IMR-90 (cell line): ENCODE measurements at regions not wholly inside any gene's neighbourhood (a gene's known extent, or its start where the extent isn't known, plus 50 kb on each side); places are given as distances from the start of the nearest gene placed in this dataset.

Experiments used
- ATAC-seq: fragments of 200-7000 bp; cut with Tn5 transposase; 2 replicates; pipeline ENCODE4 v1.9.1; 2020; ENCODE audit warnings: low read depth, mild to moderate bottlenecking, moderate library complexity
- BruUV-seq: library from RNA; stranded (reverse); fragments of 400-500 nt; replicated peaks from 2 replicates; lab custom pipeline; 2021; lab: Mats Ljungman, UMichigan
- CTCF ChIA-PET: fragments of 300-600 bp; formaldehyde crosslinking; extraction: SDS; loops from one replicate; lab custom pipeline; 2021; ENCODE audit warnings: antibody characterized with exemption; lab: Yijun Ruan, JAX
- POLR2A ChIA-PET: fragments of 300-600 bp; sonication (Branson Sonifier 250); formaldehyde crosslinking; loops from one replicate; lab custom pipeline; 2022; ENCODE audit warnings: antibody characterized with exemption; ENCODE audit not compliant: unreplicated experiment; lab: Charles Lee
- DNase-seq: peaks from one replicate; pipeline ENCODE4 v3.0.0; 2013
- H2AFZ ChIP-seq: replicated peaks from 2 replicates; pipeline ENCODE3; 2013; ENCODE audit warnings: low read length, mild to moderate bottlenecking; ENCODE audit not compliant: poor library complexity
- H2AK5ac ChIP-seq: 2 replicates; pipeline ENCODE4 v1.6.1; 2013; ENCODE audit warnings: low read depth, low read length, inconsistent platforms
- H2AK9ac ChIP-seq: replicated peaks from 2 replicates; pipeline ENCODE3; 2013; ENCODE audit warnings: mild to moderate bottlenecking, low read depth, low read length, moderate library complexity; ENCODE audit not compliant: poor library complexity
- H2BK120ac ChIP-seq: 2 replicates; pipeline ENCODE4 v1.6.1; 2013; ENCODE audit warnings: low read depth, low read length, inconsistent platforms
- H2BK15ac ChIP-seq: 3 replicates; pipeline ENCODE4 v1.6.1; 2013; ENCODE audit warnings: low read depth, low read length, inconsistent platforms
- H2BK20ac ChIP-seq: 2 replicates; pipeline ENCODE4 v1.6.1; 2013; ENCODE audit warnings: low read depth, mild to moderate bottlenecking, inconsistent platforms, low read length, moderate library complexity
- H2BK5ac ChIP-seq: 2 replicates; pipeline ENCODE4 v1.6.1; 2013; ENCODE audit warnings: mild to moderate bottlenecking, low read depth, low read length, inconsistent platforms; ENCODE audit not compliant: poor library complexity, severe bottlenecking
- H3K14ac ChIP-seq: replicated peaks from 2 replicates; pipeline ENCODE4 v1.6.1; 2013; ENCODE audit warnings: low read depth, low read length, inconsistent platforms
- H3K18ac ChIP-seq: 2 replicates; pipeline ENCODE4 v1.6.1; 2013; ENCODE audit warnings: low read depth, low read length, control low read depth
- H3K23ac ChIP-seq: 2 replicates; pipeline ENCODE4 v1.6.1; 2013; ENCODE audit warnings: low read depth, low read length, inconsistent platforms
- H3K27ac ChIP-seq: 2 replicates; pipeline ENCODE4 v1.5.1; 2013; ENCODE audit warnings: mild to moderate bottlenecking, control low read depth, low read length; ENCODE audit not compliant: insufficient read depth
- H3K27me3 ChIP-seq: 2 replicates; pipeline ENCODE4 v1.6.1; 2013; ENCODE audit warnings: low read length; ENCODE audit not compliant: control insufficient read depth, insufficient read depth
- H3K36me3 ChIP-seq: 2 replicates; pipeline ENCODE4 v1.6.1; 2013; ENCODE audit warnings: low read length, mixed read lengths; ENCODE audit not compliant: control insufficient read depth, insufficient read depth
- H3K4ac ChIP-seq: 2 replicates; pipeline ENCODE4 v1.6.1; 2013; ENCODE audit warnings: low read depth, low read length, inconsistent platforms
- H3K4me1 ChIP-seq: 2 replicates; pipeline ENCODE4 v1.6.1; 2013; ENCODE audit warnings: low read length, mixed read lengths; ENCODE audit not compliant: control insufficient read depth, insufficient read depth
- H3K4me2 ChIP-seq: 2 replicates; pipeline ENCODE4 v1.6.1; 2013; ENCODE audit warnings: low read depth, mild to moderate bottlenecking, control low read depth, low read length, moderate library complexity
- H3K4me3 ChIP-seq: 2 replicates; pipeline ENCODE4 v1.5.1; 2013; ENCODE audit warnings: low read depth, mild to moderate bottlenecking, control low read depth, low read length, moderate library complexity; ENCODE audit not compliant: insufficient read depth
- H3K56ac ChIP-seq: 2 replicates; pipeline ENCODE4 v1.6.1; 2013; ENCODE audit warnings: low read length, inconsistent platforms; ENCODE audit not compliant: insufficient read depth; ENCODE audit errors: extremely low read depth
- H3K79me1 ChIP-seq, 2 experiments: 2 replicates each; pipeline ENCODE4 v1.6.1; 2013; ENCODE audit warnings: low read length in 2 of 2, inconsistent platforms in 1 of 2, low read depth in 1 of 2
- H3K9ac ChIP-seq: 2 replicates; pipeline ENCODE4 v1.6.1; 2013; ENCODE audit warnings: low read depth, low read length, control low read depth
- H3K9me1 ChIP-seq: 2 replicates; pipeline ENCODE4 v1.6.1; 2013; ENCODE audit warnings: low read length, inconsistent platforms; ENCODE audit not compliant: insufficient read depth
- H3K9me3 ChIP-seq: 2 replicates; pipeline ENCODE4 v1.6.1; 2013; ENCODE audit warnings: low read length; ENCODE audit not compliant: control insufficient read depth, insufficient read depth
- H4K20me1 ChIP-seq: 2 replicates; pipeline ENCODE4 v1.6.1; 2013; ENCODE audit warnings: low read length, inconsistent platforms; ENCODE audit not compliant: insufficient read depth
- H4K5ac ChIP-seq: 2 replicates; pipeline ENCODE4 v1.6.1; 2013; ENCODE audit warnings: mild to moderate bottlenecking, low read depth, low read length, control low read depth
- H4K8ac ChIP-seq, 2 experiments: 2 replicates each; pipeline ENCODE4 v1.6.1; 2013; ENCODE audit warnings: low read depth in 2 of 2, low read length in 2 of 2, control low read depth in 1 of 2, inconsistent platforms in 1 of 2
- H4K91ac ChIP-seq: 2 replicates; pipeline ENCODE4 v1.6.1; 2013; ENCODE audit warnings: low read depth, low read length, inconsistent platforms; ENCODE audit not compliant: insufficient read depth
- BHLHE40 ChIP-seq: fragments of 150-350 bp; IDR thresholded peaks from 2 replicates; pipeline ENCODE4 v1.6.1; 2016; ENCODE audit warnings: mild to moderate bottlenecking, low read depth, low read length
- CHD1 ChIP-seq: IDR thresholded peaks from 2 replicates; pipeline ENCODE4 v1.6.1; 2012; ENCODE audit warnings: low read depth, low read length, improper control_type of control experiment
- MAZ ChIP-seq: IDR thresholded peaks from 2 replicates; pipeline ENCODE4 v1.6.1; 2012; ENCODE audit warnings: low read depth, mild to moderate bottlenecking, low read length, improper control_type of control experiment, moderate library complexity, borderline replicate concordance
- MXI1 ChIP-seq: IDR thresholded peaks from 2 replicates; pipeline ENCODE4 v1.6.1; 2012; ENCODE audit warnings: low read depth, mild to moderate bottlenecking, low read length, moderate library complexity, borderline replicate concordance
- RAD21 ChIP-seq: IDR thresholded peaks from 2 replicates; pipeline ENCODE4 v1.6.1; 2012; ENCODE audit warnings: low read length, improper control_type of control experiment
- RCOR1 ChIP-seq: IDR thresholded peaks from 2 replicates; pipeline ENCODE4 v1.6.1; 2012; ENCODE audit warnings: mild to moderate bottlenecking, low read length, improper control_type of control experiment; ENCODE audit not compliant: insufficient replicate concordance
- RFX5 ChIP-seq: IDR thresholded peaks from 2 replicates; pipeline ENCODE4 v1.8.0; 2012; ENCODE audit warnings: low read depth, mild to moderate bottlenecking, low read length, moderate library complexity
- USF2 ChIP-seq: fragments of 150-350 bp; IDR thresholded peaks from 2 replicates; pipeline ENCODE4 v1.6.1; 2017; ENCODE audit warnings: mild to moderate bottlenecking, antibody characterized with exemption, low read length, low read depth
- WGBS, 2 experiments: methylation state at CpG; one replicate each; pipeline versions ENCODE4 v1.1.5 to v1.1.7; 2013; ENCODE audit warnings: missing lambda C conversion rate in 2 of 2; ENCODE audit not compliant: insufficient read length in 1 of 2; ENCODE audit errors: extremely low coverage in 2 of 2; 5-methylcytosine and 5-hydroxymethylcytosine counted together
- dilution Hi-C: fragments of 300-500 bp; cut with HindIII; formaldehyde crosslinking; loops from one replicate; pipeline ENCODE4 v1.14.3; 2018; ENCODE audit warnings: low sequenced_read_pairs; ENCODE audit not compliant: unreplicated experiment
- in situ Hi-C: fragments of 300-500 bp; cut with MboI; formaldehyde crosslinking; loops from 3 replicates; pipeline ENCODE4 v1.14.3; 2019; ENCODE audit warnings: low sequenced_read_pairs, inconsistent platforms, mixed read lengths
- intact Hi-C: fragments of 100-400 bp; cut with micrococcal nuclease; formaldehyde crosslinking; loops from 2 replicates; pipeline ENCODE4 v1.10.0; 2022
- TF ChIP-seq, protein P1 (sequence below): conservative IDR thresholded peaks from 2 replicates; pipeline ENCODE4 v1.5.1; 2012; ENCODE audit warnings: mild to moderate bottlenecking, low read depth, low read length, improper control_type of control experiment

DNA sequence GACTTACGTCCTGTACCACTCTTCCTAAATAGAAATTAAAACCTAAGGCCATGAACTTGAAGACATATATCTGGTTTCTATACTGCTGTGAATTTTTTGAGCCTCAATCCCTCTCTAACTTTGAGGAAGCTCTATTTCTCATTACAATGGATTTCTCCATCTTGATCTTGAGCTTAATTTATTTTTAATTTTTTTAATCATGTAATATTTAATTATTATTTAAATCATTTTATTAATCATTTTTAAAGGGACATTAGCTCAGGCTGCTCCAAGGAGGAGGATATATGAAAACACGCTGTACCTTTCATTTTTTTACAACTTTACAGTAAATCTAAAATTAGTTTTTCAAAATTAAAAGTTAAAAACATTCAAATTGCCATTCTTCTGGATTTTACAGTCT, 540.5 kb downstream of the SATB2 start:
- H2BK15ac ChIP-seq: no peak overlapping the region
- no CpG with 5 or more reads among the region's 2 CpGs for WGBS, 2 experiments
- H3K23ac ChIP-seq: no peak overlapping the region
- H4K5ac ChIP-seq: no peak overlapping the region
- H3K36me3 ChIP-seq: no peaks in the 10 kb centered on the region
- ATAC-seq (no peak), DNase-seq (no peak)
- H2BK20ac ChIP-seq: no peak overlapping the region
- ChIA-PET CTCF (no interaction called here), POLR2A (no interaction called here)
- in situ Hi-C loops: no loop called here
- no peak overlapping the region for H2AFZ ChIP-seq
- H3K14ac ChIP-seq: no peak overlapping the region
- no peaks in the 10 kb centered on the region for H3K9me3 ChIP-seq
- H3K79me1 ChIP-seq: no peaks in the 10 kb centered on the region
- H4K8ac ChIP-seq: no peak overlapping the region
- no peak overlapping the region for H3K4ac ChIP-seq
- no peak overlapping the region for H2BK5ac ChIP-seq
- no peaks in the 10 kb centered on the region for H3K9me1 ChIP-seq
- no peak for TF ChIP-seq RCOR1
- no peak for TF ChIP-seq MXI1
- TF ChIP-seq BHLHE40: no peak
- no peak for TF ChIP-seq USF2
- no peak for TF ChIP-seq RFX5
- no peak for TF ChIP-seq CHD1
- TF ChIP-seq, protein P1, sequence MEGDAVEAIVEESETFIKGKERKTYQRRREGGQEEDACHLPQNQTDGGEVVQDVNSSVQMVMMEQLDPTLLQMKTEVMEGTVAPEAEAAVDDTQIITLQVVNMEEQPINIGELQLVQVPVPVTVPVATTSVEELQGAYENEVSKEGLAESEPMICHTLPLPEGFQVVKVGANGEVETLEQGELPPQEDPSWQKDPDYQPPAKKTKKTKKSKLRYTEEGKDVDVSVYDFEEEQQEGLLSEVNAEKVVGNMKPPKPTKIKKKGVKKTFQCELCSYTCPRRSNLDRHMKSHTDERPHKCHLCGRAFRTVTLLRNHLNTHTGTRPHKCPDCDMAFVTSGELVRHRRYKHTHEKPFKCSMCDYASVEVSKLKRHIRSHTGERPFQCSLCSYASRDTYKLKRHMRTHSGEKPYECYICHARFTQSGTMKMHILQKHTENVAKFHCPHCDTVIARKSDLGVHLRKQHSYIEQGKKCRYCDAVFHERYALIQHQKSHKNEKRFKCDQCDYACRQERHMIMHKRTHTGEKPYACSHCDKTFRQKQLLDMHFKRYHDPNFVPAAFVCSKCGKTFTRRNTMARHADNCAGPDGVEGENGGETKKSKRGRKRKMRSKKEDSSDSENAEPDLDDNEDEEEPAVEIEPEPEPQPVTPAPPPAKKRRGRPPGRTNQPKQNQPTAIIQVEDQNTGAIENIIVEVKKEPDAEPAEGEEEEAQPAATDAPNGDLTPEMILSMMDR: no peak
- no peak for TF ChIP-seq MAZ
- TF ChIP-seq RAD21: no peak
- H4K91ac ChIP-seq: no peak overlapping the region
- dilution Hi-C loops: no loop called here
- no peak overlapping the region for H2AK9ac ChIP-seq
- no peaks in the 10 kb centered on the region for H3K4me1 ChIP-seq
- H2BK120ac ChIP-seq: no peak overlapping the region
- BruUV-seq: no TSS peak
- no peaks in the 10 kb centered on the region for H3K27me3 ChIP-seq
- no peak overlapping the region for H3K4me2 ChIP-seq
- no peak overlapping the region for H3K56ac ChIP-seq
- H3K18ac ChIP-seq: no peak overlapping the region
- no peak overlapping the region for H3K9ac ChIP-seq
- no peak overlapping the region for H3K4me3 ChIP-seq
- intact Hi-C loops: no loop called here
- no peak overlapping the region for H2AK5ac ChIP-seq
- H4K20me1 ChIP-seq: no peaks in the 10 kb centered on the region
- no peak overlapping the region for H3K27ac ChIP-seq
